DMS153 (cell line): ENCODE measurements at regions not wholly inside any gene's neighbourhood (a gene's known extent, or its start where the extent isn't known, plus 50 kb on each side); places are given as distances from the start of the nearest gene placed in this dataset.

Source experiments
- DNase-seq: peaks from one replicate; lab custom pipeline; 2025; lab: John Stamatoyannopoulos, UW

DNA sequence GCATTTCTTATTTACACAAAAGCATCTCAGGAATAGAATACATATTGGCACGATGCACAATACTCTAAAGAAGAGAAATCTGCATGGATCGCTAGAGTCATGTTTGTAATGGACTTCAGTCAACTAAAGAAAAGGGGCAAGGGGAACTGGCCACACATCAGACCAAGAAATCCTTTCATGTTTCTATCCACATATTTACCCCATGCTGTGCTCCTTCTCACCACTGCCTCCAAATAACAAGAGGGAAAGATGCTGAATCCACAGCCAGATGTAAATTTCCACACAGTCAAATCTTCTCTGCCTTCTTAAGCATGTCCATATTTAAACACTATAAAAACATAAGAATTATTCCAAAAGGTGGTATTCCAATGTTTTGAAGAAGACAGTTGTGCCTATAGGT lies 67.6 kb downstream of the COX18 start:
- no peak for DNase-seq

DNA sequence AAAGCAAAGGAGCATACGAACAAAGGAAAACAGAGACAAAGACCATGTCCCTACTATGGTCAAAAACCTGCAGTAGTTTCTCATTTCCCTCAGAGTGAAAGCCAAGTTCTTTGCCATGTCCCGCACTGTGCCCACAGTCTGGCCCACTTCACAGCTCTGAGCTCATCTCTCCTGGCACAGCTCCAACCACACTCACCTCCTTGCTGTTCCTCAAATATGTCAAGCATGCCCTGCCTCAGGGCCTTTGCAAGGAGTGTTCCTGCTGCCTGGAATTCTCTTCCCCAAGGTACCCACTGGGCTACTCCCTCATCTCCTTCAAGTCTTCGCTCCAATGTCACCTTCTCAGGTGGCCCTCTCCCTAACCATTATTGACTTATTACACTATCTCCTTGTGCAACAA lies 72.1 kb downstream of the COX18 start:
- DNase-seq, result no peak

GRCh38 chr4:72994670-72995069 lies 74.8 kb downstream of the COX18 start:
- no peak for DNase-seq

- DNase-seq, result no peak
Observed at GRCh38 chr4:72993876-72994275, 75.6 kb downstream of the COX18 start.

GRCh38 chr4:72991873-72992272 lies 77.6 kb downstream of the COX18 start:
- DNase-seq, result no peak

- DNase-seq, result no peak
Observed at GRCh38 chr4:72987741-72988729, 81.5 kb downstream of the COX18 start.

- no peak for DNase-seq
Observed at GRCh38 chr4:72984351-72984750, 85.2 kb downstream of the COX18 start.

- no peak for DNase-seq
Observed at GRCh38 chr4:72983709-72984108, 85.8 kb downstream of the COX18 start.

DNA sequence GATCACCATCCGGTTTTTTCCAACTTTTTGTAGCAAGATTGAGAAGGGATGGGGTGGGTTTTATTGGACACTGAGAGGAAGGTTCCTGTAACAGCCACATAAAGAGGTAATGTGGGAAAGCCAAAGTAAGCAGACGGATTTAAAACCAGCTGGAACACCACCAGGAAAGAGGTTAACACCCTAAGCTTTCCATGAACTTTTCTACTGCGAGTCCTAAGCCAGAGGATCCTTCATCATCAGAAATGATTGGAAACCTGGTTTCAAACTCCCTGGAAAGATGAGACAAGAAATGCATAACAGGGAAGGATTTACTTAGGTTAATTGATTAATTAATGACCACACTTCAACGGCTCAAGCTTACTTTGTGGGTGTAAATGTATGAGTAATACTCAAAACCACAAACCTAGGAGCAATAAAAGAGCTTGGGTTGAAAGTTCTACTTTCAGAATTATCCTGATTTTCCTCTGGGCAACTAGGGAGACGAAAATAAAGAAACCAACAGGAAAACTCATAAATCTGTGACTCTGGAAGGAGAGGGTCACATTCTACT lies 91.5 kb downstream of the COX18 start:
- DNase-seq, result no peak

DNA sequence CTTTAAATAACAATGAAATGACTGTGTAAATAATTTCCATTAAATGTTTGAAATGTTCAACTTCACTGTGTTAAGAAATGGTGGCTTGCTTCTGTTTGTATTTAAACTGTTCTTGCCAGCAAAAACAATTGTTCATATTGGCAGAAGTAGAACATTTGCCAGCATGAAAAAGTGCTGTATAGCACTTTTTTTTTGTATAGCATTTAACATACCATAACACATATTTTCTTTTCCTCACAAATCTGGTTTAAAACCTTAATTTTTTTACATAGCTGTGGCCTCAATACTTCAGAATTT lies 94.1 kb downstream of the COX18 start:
- DNase-seq, result no peak

GRCh38 chr4:72974694-72975487 lies 94.6 kb downstream of the COX18 start:
- DNase-seq, result peak; percentile 80

- DNase-seq, result no peak
Observed at GRCh38 chr4:72971572-72971971, 97.9 kb downstream of the COX18 start.

DNA sequence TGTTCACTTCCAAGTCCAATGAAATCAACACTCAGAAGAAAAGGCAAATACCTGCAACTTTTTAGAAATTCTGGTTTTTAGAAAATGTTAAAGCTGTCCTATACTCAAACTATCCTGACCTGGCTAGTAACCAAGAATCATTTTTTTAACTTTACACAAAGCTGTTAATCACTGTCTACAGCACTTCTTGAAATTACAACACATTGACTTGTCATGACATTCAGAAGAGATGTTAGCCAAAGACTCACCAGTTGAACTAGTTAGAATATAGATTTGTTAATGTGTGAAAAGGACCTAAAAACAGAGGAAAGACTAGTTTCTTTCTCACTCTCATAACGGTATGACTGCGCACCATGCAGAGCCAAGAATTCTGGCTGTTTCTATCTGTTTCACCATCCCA lies 98.8 kb downstream of the COX18 start:
- no peak for DNase-seq

DNA sequence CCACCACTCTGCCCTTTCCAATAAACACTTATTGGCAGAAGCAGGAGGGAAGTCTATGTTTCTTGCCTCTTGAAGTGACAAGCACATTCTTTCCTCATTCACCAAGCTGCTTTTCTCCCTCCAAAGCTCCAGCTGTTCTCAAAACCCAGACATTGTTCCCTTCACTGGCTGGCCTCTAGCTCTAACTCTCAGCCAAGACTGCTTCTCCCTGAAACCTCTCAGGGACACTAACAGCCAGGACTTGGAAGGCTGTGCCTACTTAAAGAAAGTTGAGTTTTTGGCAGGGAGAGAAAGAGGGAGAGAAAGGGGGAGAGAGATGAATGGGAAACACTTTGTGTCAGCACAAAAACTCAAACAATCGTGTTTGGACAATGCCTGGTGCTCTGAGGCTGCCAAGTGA lies 99.5 kb downstream of the COX18 start:
- no peak for DNase-seq

- no peak for DNase-seq
Observed at GRCh38 chr4:72966652-72967051, 102.9 kb downstream of the COX18 start.

DNA sequence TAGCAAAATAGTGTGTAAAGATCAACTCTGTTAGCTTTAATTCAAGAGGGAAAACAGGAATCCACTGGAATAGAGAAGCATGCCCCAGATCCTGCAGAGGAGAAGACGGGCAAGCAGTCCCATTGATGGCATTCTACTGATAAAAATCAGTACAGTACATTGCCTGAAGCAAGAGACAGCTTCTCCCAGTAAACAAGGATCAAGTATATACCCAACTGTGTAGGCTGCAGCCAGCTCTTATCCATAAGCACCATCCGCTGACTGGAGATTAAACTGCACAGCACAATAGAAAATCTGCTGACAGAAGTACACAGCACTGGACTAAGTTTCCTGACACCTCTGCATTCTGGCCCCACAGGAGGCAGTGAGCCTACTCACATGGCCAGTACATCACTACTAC lies 110.1 kb downstream of the COX18 start:
- no peak for DNase-seq

GRCh38 chr4:72954811-72955210 lies 114.7 kb downstream of the COX18 start:
- no peak for DNase-seq

DNA sequence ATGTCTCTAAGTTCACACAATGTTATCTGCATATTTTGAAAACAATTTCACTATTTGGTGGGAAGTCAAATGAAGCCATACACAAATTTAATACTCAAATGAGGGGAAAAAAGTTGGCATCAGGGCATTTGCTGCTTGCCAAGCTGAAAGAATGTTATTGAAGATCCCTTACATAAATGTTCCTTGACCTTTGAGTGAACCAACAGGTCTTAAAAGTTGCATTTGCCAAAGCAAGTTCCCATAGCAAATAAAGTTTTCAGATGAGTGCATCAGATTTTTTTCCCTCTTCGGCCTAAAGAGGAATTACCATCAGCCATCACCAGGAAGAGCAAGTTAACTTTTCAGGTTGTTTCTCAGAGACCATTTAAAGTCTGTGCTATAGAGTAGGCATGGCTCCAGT lies 115.9 kb downstream of the COX18 start:
- no peak for DNase-seq

GRCh38 chr4:72951628-72952027 lies 117.9 kb downstream of the COX18 start:
- DNase-seq, result no peak

DNA sequence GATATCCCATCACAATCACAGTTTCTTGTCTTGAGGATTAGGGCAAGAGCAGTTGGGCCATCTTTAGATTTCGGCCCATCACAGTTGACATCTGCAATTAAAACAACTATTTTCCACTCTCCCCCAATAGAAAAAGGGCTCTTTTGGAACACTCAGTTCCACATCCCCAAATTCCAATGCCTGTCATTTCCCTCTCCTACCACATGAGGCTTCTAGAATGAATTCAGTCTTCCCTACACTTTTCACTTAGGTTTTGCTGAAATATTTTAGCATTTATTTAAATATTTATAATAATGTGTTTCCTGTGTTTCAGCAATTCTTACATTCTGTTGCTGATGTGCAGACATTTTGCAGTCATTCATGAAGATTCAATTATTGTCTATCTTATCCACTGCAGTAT lies 118.4 kb downstream of the COX18 start:
- DNase-seq, result no peak

- DNase-seq, result no peak
Observed at GRCh38 chr4:72948080-72948479, 121.4 kb downstream of the COX18 start.

- DNase-seq, result no peak
Observed at GRCh38 chr4:72945719-72946336, 123.7 kb downstream of the COX18 start.

DNA sequence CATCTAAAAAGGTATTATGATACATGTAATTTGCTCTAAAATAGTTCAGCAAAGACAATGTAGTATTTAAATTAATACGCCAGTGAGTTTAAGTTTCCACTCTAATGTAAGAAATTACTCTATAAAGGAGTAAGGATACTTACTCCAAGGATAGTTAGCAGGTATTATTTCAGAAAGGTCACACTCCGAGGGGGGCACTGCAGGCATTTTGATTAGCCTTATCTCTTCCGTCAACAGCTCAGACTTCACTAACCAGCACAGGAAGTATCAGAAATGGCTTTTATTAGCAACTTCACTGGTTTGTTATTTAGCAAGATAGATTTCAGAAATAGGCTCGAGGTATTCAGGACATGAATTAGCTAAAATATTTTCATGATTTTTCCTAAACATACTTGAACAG lies 127.0 kb downstream of the COX18 start:
- no peak for DNase-seq
